M059J (cell line): ENCODE measurements at regions not wholly inside any gene's neighbourhood (a gene's known extent, or its start where the extent isn't known, plus 50 kb on each side); places are given as distances from the start of the nearest gene placed in this dataset.

Experiments used
- DNase-seq: peaks from one replicate; pipeline ENCODE4 v3.0.0-alpha.2; 2012; ENCODE audit warnings: low read depth

DNA sequence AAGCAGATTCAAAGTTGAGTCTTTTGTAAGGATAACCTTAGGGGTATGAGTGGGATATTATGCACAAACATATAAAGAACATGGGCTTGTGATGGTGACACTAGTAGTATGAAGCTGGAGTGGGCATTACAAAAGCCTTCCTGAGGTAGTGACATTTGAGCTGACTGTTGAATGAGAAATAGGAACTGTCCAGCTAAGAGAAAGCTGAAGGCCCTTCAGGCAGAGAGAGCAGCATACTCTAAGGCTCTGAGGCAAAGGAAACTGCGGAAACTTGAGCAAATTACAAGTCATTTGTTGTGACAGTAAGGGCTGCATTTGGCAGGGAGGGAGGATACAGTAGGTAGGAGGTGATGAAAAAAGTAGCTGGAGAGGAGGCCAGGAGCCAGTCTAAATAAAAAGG is 190.7 kb upstream of the CD96 start:
- DNase-seq: no peak

DNA sequence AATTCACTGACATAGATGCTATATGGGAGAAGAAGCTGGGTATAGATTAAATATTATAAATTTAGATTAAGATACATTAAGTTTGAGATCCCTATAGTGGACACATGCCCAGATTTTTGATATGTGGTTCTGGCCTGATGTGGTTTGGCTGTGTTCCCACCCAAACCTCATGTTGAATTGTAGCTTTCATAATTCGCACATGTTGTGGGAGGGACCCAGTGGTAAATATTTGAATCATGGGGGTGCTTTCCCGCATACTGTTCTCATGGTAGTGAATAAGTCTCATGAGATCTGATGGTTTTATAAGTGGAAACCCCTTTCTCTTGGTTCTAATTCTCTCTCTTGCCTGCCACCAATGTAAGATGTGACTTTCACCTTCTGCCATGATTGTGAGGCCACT is 189.4 kb upstream of the CD96 start:
- DNase-seq: peak; percentile 26

DNA sequence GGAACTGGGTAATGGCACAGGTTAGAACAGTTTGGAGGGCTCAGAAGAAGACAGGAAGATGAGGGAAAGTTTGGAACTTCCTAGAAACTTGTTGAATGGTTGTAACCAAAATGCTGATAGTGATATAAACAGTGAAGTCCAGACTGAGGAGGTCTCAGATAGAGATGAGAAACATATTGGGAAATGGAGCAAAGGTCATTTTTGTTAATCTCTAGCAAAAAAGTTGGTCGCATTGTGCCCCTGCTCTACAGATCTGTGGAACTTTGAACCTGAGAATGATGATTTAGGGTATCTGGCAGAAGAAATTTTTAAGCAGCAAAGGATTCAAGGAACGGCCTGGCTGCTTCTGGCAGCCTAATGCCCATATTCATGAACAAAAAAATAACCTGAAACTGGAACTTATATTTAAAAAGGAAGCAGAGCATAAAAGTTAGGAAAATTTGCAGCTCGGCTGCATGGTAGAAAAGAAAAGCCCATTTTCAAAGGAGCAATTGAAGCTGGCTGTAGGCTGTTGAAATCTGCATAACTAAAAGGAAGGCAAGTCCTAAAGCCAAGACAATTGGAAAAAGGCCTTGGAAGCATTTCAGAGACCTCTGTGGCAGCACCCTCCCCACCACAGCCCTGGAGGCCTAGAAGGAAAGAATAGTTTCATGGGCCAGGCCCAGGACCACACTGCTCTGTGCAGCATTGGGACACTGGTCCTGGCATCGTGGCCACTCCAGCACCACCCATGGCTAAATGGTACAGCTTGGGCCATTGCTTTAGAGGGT is 182.6 kb upstream of the CD96 start:
- DNase-seq: no peak

DNA sequence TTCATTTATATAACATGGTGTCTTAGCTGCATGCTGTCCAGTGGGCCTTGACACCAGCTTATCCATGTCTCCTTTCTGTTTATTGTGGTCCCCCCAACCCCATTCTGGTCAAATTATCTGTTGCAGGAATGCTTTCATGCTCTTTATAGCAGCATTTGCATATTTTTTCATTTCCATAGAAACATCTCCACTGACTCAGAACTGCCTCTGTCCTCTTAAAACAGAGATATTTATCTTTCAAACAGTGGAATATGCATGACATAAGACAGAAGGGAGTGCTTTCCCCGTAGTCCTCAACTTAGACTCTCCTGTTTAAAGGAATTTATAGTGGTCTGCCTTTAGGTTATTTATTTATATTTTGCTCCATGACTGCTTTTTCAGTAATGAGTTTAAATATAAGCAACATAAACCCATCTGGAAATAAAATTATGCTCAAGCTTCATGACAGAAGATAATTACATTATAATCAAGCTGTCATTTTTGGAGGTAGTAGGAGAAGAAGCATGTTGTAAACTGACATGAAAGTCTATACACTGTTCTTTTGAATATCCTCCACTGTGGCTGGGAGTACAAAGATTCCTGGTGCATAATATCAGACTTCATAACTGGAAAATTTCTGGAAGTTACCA is 179.5 kb upstream of the CD96 start:
- peak; percentile 42 for DNase-seq

DNA sequence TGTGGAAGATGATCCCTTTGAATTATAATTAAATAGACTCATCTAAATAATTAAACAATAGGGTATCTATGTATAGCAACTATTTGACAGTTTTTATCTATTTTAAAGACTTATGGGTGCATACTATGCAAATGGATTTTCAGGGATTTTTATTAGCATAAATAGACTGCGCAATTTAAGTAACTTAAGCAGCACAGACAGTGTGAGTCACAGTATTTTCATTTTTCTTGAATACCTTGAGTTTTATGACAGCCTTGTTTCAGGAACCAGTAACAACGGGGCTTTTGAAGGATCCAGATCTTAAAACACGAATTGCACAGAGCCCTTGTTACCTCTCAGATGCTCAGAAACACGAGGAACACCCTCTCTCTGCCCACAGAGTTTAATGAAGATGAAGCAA is 175.5 kb upstream of the CD96 start:
- DNase-seq: peak; percentile 11

DNA sequence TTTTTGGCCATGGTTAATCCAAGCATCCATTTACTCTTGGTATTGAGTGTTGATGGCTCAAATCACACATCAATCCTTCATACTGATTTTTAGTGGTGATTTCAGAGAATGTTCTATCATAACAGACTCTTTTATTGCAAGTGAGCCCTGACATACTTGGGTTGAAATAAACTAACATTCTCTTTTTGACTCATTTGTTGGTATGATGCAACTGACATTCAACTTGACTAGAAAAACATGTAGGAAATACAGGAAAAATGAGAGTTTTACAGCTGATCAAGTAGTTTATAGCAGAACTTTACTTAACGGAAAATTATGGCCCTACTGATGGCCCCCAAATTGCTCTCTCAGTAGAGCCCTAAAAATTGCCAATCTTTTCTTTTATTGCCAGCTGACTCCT is 173.9 kb upstream of the CD96 start:
- DNase-seq: no peak

DNA sequence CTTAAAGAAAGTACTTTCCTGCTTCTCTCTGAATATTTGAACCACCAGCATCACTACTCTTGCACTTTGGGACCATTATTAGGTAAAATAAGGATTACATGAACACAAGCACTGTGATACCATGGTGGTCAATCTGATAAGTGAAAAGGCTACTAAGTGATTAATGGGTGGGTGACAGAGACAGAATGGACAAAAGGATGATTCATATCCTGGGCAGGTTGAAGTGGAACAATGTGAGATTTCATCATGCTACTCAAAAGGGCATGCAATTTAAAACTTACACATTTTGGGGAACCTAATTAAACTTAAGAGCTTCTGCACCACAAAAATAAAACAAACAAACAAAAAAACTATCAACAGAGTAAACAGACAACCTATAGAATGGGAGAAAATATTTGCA is 172.0 kb upstream of the CD96 start:
- DNase-seq: peak; percentile 48

DNA sequence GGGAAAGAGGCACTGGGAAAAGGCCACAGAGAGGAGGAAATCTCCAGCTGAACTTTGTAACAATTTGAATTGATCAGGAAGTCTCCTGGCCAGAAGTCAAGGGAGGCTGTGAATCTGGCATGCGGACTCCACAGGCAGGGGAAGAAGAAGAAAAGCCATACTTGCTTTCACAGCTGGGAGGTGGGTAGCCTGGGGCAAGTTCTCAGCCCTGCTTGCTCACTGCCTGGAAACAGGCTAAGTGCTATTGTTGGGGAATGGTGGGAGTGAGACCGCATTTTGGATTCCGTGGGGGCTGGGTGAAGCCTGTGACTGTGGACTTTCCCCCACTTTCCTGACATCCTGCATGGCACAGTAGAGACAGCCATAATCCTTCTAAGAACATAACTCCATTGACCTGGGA is 168.8 kb upstream of the CD96 start:
- DNase-seq: no peak

DNA sequence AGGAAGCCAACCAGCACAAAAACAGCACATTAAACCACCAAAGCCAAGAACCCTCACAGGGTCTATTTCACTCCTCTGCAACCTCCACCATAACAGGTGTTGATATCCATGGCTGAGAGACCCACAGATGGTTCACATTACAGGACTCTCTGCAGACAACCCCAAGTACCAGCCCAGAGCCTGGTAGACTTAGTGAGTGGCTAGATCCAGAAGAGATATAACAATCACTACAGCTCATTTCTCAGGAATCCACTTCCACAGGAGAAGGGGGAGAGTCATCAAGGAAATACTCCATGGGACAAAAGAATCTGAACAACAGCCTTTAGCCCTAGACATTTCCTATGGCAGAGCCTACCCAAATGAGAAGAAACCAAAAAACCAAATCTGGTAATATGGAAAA is 168.1 kb upstream of the CD96 start:
- DNase-seq: peak; percentile 68

DNA sequence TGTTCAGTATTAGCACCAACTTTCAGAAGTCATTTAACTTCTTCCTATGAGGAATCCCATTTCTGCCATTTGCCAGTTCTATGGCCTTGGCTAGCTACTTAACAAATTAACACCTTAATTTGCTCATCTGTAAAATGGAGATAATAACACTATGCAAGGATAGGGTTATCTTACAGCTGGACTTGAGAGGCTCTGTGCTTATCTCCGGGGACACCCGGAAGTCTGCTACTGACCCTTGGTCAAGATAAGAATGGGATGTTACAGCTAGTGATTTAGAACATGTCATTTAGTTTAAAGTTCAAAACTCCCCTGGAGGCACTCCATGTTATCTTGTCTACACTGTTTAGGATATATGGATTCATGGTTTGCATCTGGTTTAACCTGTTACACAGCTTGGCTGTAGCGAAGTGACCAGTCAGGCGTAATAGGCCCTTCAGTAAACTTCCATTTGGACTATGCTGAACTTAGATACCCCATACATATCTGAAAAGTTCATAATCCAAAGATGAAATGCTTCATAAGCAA is 156.0 kb upstream of the CD96 start:
- no peak for DNase-seq

DNA sequence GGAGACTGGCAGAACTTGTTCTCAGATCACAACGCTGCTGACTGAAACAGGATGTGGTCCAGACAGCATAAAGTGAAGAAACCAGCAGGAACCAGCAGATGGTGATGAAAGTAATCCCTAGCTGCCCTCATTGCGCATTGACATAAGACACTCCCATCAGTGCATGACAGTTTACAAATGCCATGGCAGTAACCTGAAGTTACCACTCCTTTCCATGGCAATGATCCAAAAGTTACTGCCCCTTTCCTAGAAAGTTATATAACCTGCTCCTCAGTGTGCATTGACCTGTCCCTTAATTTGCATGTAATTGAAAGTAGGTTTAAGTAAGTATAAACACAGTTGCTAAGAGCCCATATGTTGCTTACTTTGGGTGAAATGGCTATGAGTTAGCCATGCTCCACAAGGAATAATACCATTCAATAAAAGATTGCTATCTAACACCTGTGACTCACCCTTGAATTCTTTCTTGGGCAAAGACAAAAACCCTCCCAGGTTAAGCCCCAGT is 149.1 kb upstream of the CD96 start:
- DNase-seq: peak; percentile 82

DNA sequence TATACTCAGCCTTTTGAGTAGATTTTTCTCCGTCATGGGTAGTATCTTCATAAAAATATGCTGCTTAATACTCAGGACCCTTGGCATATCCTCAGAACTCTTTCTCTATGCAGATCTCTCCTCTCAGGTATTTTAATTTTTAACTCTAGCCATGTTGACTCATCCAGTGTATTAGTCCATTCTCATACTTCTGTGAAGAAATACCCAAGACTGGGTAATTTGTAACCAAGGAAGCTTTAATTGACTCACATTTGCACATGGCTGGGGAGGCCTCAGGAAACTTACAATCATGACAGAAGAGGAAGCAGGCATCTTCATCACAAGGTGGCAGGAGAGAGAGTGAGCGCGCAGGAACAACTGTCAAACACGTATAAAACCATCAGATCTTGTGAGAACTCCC is 129.3 kb upstream of the CD96 start:
- no peak for DNase-seq

DNA sequence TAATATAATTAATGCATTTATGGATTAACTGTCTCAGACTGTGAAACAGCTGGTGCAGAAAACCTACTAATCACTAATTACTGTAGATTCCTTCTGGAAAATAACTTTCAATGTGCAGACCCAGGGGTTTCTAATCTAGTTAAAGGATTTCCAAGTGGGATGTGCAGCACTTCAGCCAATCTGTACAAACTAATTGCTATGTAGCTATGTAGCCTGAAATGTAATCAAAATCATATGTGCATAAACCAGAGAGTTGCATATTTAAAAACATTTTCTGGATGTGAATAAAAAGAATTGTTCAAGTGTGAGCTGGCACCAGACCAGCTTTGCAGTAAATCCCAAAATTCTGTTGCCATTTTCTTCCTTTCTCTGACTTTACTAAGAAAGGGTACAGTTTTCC is 127.5 kb upstream of the CD96 start:
- DNase-seq: no peak

DNA sequence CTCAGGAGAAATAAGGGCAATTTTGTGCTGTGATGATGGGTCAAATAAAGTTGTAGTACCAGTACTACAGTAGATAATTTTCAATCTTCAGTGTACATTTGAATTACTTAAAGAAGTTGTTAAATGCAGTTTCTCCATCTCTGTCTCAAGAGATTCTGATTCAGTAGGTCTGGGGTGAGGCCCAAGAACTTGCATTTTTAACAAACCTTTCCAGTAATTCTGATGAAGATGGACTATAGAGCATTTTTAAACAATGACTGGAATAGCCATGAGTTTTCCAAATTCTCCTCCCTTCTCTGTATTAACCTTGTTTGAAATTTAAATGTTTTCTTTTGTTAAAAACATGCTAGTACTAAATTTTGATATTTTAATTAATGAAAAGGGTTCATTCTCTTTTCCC is 127.0 kb upstream of the CD96 start:
- DNase-seq: no peak

DNA sequence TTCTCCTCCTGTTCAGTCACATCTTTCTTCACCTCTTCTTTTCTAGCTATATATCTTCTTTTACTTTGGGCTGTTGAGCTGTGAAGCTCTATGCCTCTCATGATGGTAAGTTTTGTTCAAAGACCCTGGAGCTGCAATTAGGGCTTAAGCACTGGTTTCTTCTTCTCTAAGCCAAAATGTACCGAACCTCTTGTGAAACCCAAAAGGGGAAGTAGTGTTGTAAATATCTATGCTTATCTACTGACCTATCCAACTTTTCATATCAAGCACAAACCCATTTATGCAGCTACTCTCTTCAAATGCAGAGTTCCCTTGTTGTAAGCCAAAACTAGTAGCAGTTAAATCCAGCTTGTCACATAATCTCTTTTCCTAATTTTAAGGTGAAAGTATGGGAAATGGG is 123.6 kb upstream of the CD96 start:
- DNase-seq: no peak

DNA sequence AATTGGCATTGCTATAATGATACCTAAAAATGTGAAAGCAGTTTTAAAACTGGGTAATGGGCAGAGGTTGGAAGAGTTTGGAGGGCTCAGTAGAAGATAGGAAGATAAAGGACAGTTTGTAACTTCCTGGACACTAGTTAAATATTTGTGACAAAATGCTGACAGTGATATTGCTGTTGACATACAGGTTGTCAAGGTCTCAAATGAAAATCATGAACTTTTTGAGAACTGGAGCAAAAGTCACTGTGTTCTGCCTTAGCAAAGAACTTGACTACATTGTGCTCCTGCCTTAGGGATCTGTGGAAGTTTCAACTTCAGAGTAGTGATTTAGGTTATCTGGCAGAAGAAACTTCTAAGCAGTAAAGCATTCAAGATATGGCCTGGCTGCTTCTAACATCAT is 113.7 kb upstream of the CD96 start:
- no peak for DNase-seq

DNA sequence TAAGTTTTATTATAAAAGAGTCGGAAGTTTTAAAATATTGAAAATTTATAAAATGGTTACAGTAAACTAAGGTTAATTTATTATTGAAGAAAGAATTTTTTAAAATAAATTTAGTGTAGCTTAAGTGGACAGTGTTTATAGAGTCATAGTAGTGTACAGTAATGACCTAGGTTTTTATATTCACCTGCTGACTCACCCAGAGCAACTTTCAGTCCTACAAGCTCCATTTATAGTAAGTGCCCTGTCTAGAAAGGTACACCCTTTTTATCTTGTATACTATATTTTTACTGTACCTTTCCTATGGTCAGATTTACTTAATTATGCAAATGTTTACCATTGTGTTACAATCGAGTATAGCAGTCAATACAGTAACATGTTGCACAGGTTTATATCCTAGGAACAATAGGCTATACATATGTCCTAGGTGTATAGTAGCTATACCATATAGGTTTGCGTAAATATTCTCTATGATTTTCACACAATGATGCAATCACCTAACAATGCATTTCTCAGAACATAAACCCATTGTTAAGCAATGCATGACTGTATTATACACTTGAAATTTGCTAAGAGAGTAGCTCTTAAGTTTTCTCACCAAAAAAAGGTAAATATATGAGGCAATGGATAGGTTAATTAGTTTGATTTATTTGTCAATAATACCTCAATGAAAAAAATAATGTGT is 106.9 kb upstream of the CD96 start:
- no peak for DNase-seq

DNA sequence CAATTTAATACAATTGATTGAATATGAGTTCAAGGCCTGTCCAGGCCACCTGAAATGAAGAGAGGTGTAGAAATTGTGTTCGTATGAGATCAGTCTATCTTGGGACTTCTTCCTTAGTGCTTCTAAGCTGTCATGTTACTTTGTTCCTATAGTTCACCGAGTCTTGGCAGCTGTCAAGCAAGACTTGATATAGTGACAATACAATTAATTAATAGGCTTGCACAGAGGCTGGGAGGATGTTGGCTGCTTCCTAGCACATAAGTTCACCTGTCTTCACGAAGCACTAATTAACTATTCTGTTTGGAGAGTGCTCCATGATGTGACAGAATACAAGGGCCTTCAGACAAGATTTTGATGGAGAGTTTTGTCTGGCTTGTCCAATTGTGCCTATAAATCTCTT is 103.7 kb upstream of the CD96 start:
- DNase-seq: no peak

DNA sequence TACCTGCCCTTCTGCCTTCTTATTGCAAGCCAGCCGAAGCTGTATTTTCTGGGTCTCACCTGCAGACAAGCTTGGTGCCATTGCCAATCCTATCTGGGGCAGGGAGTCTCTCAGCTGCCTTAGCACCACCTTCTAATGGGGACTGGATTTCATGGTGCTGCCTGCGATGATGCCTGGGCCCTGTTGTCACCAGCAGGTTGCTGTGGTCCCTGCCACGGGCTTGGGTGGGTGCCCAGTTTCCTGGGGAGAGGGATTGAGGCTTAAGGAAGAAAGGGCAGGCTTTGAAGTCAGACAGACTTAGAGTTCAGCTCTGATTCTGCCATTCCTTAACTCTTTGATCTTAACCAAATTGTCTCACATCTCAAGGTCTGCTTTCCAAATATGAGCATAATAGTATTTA is 87.4 kb upstream of the CD96 start:
- no peak for DNase-seq

DNA sequence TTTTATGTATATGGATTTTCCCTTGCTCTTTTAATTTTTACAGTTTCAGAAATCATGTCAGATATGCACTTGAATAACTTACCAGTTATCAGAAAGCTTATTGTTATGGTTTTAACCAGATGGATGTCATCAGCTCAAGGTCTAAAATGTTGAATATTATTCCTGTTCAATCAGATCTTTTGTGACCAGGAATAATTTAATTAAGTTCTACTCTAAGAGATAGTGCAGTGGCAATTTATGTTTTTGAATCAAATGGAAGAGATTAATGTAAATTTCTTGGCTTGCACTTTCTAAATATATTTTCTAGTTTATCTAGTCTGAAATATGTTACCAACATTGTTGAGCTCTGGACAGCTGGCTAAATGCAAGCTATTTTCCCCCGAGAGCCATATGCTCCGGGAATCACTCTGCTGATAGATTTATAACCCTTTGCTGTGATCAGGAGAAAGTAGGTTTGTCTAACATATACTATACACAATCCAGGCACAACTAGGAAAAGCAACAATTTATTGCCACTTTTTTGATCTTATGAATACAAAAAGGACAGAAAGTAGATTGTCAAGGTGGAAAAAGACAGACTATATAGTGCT is 76.8 kb upstream of the CD96 start:
- no peak for DNase-seq

DNA sequence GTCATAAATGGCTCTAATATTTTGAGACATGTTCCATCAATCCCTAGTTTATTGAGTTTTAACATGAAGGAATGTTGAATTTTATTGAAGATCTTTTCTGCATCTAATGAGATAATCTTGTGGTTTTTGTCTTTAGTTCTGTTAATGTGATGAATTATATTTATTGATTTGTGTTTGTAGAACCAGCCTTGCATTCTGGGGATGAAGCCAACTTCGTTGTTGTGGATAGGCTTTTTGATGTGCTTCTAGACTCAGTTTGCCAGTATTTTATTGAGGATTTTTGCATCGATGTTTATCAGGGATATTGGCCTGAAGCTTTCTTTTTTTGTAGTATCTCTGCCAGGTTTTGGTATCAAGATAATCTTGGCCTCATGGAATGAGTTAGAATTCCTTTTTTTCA is 72.0 kb upstream of the CD96 start:
- DNase-seq: no peak

DNA sequence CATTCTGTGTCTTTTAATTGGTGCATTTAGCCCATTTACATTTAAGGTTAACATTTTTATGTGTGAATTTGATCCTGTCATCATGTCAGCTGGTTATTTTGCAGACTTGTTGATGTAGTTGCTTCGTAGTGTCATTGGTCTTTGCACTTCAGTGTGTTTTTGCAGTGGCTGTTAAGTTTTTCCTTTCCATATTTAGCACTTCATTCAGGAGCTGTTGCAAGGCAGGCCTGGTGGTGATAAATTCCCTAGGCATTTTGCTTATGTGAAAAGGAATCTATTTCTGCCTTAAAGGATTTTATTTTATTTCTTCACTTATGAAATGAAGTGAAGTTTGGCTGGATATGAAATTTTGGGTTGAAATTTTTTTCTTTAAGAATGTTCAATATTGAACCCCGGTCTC is 70.2 kb upstream of the CD96 start:
- DNase-seq: no peak

DNA sequence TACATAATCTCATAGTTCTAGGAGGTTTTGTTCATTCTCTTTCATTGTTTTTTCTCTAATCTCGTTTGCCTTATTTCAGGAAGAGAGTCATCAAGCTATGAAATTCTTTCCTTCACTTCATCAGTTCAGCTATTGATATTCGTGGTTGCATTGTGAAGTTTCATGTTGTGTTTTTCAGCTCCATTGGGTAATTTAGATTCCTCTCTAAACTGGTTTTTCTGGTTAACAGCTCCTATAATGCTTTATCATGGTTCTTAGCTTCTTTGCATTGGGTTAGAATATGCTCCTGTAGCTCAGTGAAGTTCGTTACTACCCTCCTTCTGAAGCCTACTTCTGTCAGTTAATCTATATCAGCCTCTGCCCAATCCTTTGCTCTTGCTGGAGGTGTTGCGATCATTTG is 69.4 kb upstream of the CD96 start:
- no peak for DNase-seq
